ENCODE measurements at regions not wholly inside any gene's neighbourhood (a gene's known extent, or its start where the extent isn't known, plus 50 kb on each side); places are given as distances from the start of the nearest gene placed in this dataset.

GRCh38 chr12:28057856-28058615, 85.5 kb upstream of the PTHLH start:
- Mint-ChIP-seq H3K27ac (no peak overlapping the region), H3K9me3 (peaks cover 0 to 5% (median 2%) of the 10 kb centered on the region in 7 donors), H3K27me3 (ENCODE audit: low read depth in 3 of 3) (peaks cover 0 to 4% (median 4%) of the 10 kb centered on the region in 3 donors), H3K36me3 (no peaks in the 10 kb centered on the region), H3K4me3 (no peak overlapping the region), H3K4me1 (no peaks in the 10 kb centered on the region)
- Histone ChIP-seq H3K27me3 (ENCODE audit: control insufficient read depth in 2 of 2, insufficient read depth in 2 of 2, low read length in 2 of 2) (no peaks in the 10 kb centered on the region), H3K36me3 (replicated peaks in 1 of 2; ENCODE audit: control insufficient read depth in 1 of 2, insufficient read depth in 2 of 2, low read length in 2 of 2) (no peaks in the 10 kb centered on the region), H3K4me2 (replicated peaks; ENCODE audit: extremely low read depth, low read length, poor library complexity, severe bottlenecking) (no peak overlapping the region), H3K79me2 (ENCODE audit: insufficient read depth, low read length) (no peaks in the 10 kb centered on the region), H3K4me1 (ENCODE audit: control insufficient read depth in 1 of 2, insufficient read depth in 2 of 2, low read length in 2 of 2) (no peaks in the 10 kb centered on the region), H2AFZ (ENCODE audit: insufficient read depth, low read depth, low read length, poor library complexity, severe bottlenecking) (no peak overlapping the region), H3K4me3 (replicated peaks in 1 of 3; ENCODE audit: low read depth in 2 of 3, low read length in 3 of 3) (no peak overlapping the region), H3K9me3 (replicated peaks in 1 of 2; ENCODE audit: control insufficient read depth in 1 of 2, insufficient read depth in 1 of 2, low read length in 2 of 2) (no peaks in the 10 kb centered on the region), H4K20me1 (ENCODE audit: insufficient read depth, low read length) (no peaks in the 10 kb centered on the region), H3K27ac (ENCODE audit: low read depth in 1 of 2, low read length in 2 of 2) (no peak overlapping the region), H3K9ac (ENCODE audit: insufficient read depth, low read length, poor library complexity, severe bottlenecking) (no peak overlapping the region)
- intact Hi-C loops (cut with micrococcal nuclease) = no loop called here
- 83% methylated on average over 1 of the region's 8 CpGs for WGBS (ENCODE audit: insufficient coverage)
- no peak for TF ChIP-seq CTCF (IDR thresholded peaks at IDR 0.05)
- DNase-seq = no peak

- no peak overlapping the region for H3K4me3 Mint-ChIP-seq
- H3K36me3 ChIP-seq (replicated peaks in 1 of 2; ENCODE audit: control insufficient read depth in 1 of 2, insufficient read depth in 2 of 2, low read length in 2 of 2) = no peaks in the 10 kb centered on the region
- H3K4me1 Mint-ChIP-seq = no peaks in the 10 kb centered on the region
- no peaks in the 10 kb centered on the region for H3K36me3 Mint-ChIP-seq
- H3K9me3 ChIP-seq (replicated peaks in 1 of 2; ENCODE audit: control insufficient read depth in 1 of 2, insufficient read depth in 1 of 2, low read length in 2 of 2) = no peaks in the 10 kb centered on the region
- intact Hi-C loops (cut with micrococcal nuclease) = no loop called here
- TF ChIP-seq CTCF (IDR thresholded peaks at IDR 0.05) = no peak
- H3K27me3 ChIP-seq (ENCODE audit: control insufficient read depth in 2 of 2, insufficient read depth in 2 of 2, low read length in 2 of 2) = no peaks in the 10 kb centered on the region
- no peaks in the 10 kb centered on the region for H3K79me2 ChIP-seq (ENCODE audit: insufficient read depth, low read length)
- no peaks in the 10 kb centered on the region for H3K4me1 ChIP-seq (ENCODE audit: control insufficient read depth in 1 of 2, insufficient read depth in 2 of 2, low read length in 2 of 2)
- H3K27me3 Mint-ChIP-seq (ENCODE audit: low read depth in 3 of 3) = peaks cover 0 to 4% (median 0%) of the 10 kb centered on the region in 3 donors
- peaks cover 0 to 5% (median 2%) of the 10 kb centered on the region in 7 donors for H3K9me3 Mint-ChIP-seq
- no peak overlapping the region for H3K27ac Mint-ChIP-seq
- no peak overlapping the region for H3K4me2 ChIP-seq (replicated peaks; ENCODE audit: extremely low read depth, low read length, poor library complexity, severe bottlenecking)
- no peak overlapping the region for H3K4me3 ChIP-seq (replicated peaks in 1 of 3; ENCODE audit: low read depth in 2 of 3, low read length in 3 of 3)
- H2AFZ ChIP-seq (ENCODE audit: insufficient read depth, low read depth, low read length, poor library complexity, severe bottlenecking) = no peak overlapping the region
- H4K20me1 ChIP-seq (ENCODE audit: insufficient read depth, low read length) = no peaks in the 10 kb centered on the region
- no CpG with 5 or more reads among the region's 1 CpG for WGBS (ENCODE audit: insufficient coverage)
- no peak overlapping the region for H3K27ac ChIP-seq (ENCODE audit: low read depth in 1 of 2, low read length in 2 of 2)
- no peak for DNase-seq
- no peak overlapping the region for H3K9ac ChIP-seq (ENCODE audit: insufficient read depth, low read length, poor library complexity, severe bottlenecking)
Observed at GRCh38 chr12:28059220-28059619, 86.7 kb upstream of the PTHLH start.
